NCI-H1417 (cell line): ENCODE measurements at regions not wholly inside any gene's neighbourhood (a gene's known extent, or its start where the extent isn't known, plus 50 kb on each side); places are given as distances from the start of the nearest gene placed in this dataset.
"Not testable (repeated sequence)": the region's sequence is repeated elsewhere in the genome, so short reads cannot be mapped to it uniquely, and the experiment has no call there.

Source experiments
- DNase-seq, 3 experiments: peaks; one replicate each; lab custom pipeline; 2025; lab: John Stamatoyannopoulos, UW

DNA sequence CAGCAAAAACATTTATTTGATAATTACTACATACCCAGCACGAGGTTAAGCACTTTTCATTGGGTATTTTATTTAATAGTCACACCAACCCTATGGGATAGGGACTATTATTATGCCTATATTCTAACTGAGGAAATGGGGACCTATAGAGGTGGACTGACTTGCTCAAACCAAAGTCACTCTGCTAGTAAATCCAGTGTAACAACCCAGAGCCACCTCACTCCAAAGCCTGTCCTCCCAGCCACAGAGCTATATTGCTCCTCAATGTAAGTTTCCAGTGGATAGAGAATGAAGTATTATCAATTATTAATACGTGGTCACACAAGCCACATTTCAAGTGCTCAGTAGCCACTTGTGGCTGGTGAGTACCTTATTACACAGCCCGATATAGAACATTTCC, 97.5 kb downstream of the RGS2 start:
- no peak for DNase-seq

DNA sequence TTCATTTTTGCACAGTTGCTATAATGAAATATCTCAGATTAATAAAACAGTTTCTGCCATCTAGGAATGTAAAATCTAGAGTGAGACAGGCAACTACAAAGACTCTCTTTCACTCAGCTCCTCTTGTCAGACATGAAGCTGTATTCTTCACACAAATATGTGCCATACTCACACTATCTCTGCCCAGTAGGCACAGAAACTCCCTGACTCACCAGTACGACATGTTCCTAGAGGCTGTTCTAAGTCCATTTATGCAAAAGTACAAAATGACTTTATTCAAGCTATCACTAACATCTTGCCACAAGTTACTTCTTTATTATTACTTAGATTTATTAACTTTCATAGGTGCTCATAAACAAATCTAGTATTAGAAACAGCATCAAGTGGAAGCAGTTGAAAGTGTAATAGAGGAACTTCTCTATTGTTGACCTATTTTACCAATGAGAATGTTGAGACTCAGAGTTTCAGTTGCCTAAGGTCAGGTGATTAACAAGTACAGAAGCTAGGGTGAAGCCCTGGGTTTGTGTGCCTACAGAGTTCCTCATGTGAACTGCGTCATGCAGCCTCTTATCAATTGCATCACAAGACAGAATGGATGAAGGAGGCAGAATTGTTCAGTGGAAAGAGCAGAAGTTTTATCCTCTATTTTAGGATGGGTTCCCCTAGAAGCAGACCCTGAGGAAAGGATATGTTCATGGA, 98.9 kb downstream of the RGS2 start:
- DNase-seq, result no peak

DNA sequence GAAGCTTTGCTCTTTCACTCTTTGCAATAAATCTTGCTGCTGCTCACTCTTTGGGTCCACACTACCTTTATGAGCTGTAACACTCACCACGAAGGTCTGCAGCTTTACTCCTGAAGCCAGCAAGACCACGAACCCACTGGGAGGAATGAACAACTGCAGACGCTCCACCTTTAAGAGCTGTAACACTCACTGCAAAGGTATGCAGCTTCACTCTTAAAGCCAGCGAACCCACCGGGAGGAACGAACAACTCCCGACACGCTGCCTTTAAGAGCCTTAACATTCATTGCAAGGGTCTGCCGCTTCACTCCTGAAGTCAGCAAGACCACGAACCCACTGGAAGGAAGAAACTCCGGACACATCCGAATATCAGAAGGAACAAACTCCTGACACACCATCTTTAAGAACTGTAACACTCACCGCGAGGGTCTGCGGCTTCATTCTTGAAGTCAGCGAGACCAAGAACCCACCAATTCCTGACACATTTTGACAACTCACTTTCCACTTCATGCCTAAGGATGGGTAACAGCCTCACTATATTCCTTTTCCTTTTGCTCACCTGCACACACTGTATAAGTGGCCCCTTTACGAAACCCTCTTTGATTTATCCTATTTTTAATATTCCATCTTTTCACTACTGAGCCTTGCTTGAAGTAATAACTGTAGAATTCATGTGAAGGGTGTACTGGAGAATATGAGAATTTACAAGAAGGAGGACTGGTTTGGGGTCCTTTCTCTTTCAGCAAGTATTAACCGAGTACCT, 103.2 kb downstream of the RGS2 start:
- DNase-seq, result not testable (repeated sequence)

DNA sequence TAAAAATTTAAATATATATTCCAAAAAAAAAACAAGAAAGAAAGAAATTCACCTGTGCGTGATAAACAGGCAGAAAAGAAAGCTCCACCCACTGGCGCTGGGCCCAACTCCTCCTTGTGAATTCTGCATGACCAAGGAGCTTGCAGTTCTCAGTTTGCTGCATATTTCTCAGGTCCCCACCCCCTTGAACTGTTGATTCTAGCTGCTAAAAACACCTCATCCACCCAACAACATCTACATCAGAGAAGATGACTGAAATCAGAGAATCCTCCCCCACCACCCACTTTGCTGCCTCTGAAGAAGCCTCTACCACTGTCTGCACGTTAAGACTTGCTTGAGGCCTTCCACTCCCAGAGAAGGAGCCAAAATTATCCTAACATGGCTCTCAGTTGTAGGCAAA, 104.8 kb downstream of the RGS2 start:
- no peak for DNase-seq

DNA sequence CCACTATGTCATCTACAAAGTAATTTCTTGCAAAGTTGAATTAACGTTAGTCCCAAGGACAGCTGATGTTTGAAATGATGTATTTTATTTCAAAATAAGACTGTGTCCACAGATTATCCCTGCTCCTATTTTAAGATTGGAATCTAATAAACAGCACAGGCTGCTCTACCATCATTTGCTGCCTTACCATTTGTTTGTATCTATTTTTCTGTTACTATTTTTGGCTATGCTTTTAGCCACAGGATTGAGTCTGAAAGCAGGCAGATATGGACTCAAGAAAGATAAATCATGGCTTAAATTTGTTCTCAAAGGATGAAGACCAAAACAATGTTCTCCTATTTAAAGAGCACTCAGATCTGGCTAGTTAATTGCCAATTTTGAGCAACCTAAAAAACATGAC, 105.3 kb downstream of the RGS2 start:
- DNase-seq, result no peak

DNA sequence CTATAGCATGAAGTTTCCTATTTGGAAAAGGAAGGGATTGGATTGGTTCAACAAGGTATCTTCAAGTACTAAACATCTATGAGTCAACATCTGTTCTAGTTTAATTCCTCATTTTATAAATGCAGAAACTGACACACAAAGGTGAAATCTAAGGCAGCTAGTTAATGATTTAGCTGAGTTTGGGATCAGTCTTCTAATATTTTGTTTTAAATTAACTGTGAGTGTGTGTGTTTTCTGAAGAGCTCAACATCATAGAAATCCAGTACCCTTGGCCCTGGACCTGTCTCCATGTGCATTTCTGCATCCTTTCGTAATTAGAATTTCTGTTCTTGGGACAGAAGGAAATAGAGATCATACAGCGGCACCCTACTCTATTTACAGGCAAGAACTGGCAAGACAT, 105.9 kb downstream of the RGS2 start:
- DNase-seq, result no peak

DNA sequence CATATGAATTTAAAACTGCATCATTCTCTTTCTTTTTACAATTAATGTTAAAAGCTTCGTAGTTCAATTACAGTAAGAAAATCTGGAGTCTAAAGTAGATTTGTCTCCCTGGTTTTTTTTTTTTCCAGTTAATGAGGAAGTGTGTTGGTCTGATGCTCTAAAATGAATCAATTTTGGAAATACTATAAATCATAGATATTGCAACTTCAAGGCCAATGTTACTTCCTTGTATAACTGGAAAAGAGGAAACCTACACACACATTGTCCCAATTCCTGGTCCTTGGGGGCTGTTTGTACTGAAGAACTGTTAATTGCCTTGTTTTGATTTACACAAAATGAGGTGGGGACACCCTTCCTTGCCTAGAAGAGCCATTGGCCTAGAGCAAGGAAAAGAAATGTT, 107.2 kb downstream of the RGS2 start:
- DNase-seq, result no peak

DNA sequence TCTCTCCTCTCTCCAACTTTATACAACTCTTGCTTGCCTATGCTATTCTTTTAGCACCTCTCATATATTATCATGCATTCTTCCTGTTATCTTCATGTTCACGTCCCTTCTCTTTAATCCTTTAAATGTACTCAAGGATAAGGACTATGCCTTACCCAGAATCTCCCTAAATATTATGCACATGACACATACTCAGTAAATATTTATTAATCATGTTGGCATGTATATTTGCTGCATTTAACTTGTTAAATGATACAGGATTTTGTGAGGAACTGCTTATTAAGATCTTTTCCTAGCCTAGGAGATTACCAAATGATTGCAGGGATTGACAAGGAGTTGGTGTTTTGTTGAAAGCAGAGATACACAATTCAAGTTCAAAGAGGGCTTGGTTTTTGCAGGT, 109.4 kb downstream of the RGS2 start:
- no peak for DNase-seq

DNA sequence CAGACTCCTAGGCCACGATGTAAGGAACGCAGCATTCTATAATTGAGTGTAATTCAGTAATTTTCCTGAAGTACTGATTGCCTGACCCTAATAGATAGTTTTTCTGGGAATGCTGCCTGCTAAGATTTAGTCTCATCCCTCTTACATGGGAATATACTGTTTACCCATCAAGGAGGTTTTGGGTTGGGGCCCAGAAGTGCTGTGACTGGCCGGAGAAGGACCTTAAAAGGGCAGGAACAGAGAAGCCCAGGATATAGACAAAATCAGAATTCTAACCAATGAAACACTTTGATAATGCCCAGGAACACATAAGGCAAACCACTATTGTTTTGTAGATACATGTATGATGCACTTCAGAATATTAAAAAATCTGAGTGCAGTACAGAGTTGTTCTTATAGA, 111.6 kb downstream of the RGS2 start:
- DNase-seq, result no peak

DNA sequence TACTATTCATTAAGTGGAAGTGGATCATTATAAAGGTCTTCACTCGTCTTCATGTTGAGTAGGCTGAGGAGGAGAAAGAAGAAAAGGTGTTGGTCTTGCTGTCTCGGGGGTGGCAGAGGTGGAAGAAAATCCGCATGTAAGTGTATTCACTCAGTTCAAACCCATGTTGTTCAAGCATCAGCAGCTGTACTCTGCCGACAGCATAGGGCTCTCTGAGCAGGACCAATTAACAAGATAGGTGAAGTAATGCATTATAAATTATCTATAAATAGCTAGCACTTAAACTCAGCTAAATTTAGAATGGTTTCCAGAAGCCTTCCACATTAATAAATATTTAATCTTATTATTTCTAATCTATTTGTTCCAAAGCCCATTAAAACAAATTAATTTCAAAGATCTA, 116.8 kb downstream of the RGS2 start:
- DNase-seq, result peak in 1 of 3 experiments; percentile 11

DNA sequence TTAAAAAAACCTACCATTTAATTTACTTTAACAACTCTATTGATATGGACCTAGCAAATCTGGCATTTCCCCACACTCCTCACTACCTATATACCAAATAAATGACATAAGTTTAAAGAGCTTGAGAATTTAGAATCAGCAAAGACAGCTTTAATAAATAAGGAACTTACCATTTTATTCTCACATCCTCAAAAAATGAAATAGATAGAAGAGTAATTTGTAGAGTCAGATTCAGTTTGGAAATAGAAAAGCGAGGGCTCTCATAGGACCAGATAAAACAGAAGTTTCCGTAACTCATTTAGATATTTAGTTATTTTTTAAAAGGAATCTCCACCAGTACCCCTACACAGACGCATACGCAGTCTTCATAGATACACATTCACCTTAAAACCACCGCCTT, 117.9 kb downstream of the RGS2 start:
- DNase-seq, result no peak

DNA sequence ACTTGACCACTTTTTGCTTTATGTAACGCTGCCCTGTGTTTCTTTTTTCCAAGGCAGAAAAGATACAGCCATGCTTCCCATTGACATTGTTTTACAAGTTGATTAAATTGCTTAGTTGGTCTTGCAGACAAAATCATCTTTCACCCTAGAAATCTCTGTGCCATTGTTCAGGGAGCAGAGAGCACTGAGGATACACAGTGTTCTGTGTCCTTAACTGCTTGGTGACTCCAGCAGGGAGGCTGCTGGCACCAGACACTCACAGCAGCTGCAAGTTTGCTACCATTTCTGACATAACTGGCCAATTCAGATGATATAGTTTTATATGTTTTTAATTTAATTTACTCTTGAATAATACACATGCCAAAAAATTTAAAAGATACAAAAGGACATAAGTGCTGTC, 118.7 kb downstream of the RGS2 start:
- no peak for DNase-seq

DNA sequence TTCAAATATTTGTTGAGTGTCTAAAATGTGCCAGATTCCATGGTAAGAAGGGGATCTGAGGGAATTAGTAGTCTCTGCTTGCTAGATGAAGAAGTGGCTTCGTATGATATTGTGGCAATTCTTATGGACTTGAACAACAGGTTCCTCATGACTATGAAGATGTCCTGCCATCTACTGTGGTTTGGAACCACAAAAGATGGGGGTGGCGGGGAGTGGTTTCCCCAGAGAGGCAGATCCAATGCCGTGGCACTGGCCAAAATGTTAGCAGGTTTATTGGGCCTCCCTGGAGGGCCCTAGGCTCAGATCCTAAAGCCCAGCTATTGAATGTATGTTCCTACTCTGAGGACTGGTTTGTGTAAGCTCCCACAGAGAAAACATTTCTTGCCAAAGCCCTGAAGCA, 120.8 kb downstream of the RGS2 start:
- no peak for DNase-seq

DNA sequence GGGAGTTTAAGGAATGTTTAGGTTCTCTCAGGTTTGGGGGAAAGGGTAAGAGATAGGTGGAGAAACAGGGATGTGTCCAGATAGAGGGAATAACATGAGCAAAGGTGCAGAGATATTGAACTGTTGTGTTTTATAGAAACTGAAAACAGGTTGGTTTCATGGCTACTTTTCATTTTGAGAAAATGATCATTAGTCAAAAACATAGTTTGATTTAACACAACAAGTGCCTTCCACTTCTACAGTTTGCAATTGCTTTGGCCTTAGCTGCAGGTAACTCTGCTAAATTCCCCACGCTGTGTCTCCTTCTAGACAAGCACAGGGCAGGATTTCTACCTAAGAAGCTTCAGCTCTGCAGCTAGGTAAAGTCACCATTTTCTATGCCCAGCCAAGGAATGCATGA, 124.9 kb downstream of the RGS2 start:
- DNase-seq, result no peak

DNA sequence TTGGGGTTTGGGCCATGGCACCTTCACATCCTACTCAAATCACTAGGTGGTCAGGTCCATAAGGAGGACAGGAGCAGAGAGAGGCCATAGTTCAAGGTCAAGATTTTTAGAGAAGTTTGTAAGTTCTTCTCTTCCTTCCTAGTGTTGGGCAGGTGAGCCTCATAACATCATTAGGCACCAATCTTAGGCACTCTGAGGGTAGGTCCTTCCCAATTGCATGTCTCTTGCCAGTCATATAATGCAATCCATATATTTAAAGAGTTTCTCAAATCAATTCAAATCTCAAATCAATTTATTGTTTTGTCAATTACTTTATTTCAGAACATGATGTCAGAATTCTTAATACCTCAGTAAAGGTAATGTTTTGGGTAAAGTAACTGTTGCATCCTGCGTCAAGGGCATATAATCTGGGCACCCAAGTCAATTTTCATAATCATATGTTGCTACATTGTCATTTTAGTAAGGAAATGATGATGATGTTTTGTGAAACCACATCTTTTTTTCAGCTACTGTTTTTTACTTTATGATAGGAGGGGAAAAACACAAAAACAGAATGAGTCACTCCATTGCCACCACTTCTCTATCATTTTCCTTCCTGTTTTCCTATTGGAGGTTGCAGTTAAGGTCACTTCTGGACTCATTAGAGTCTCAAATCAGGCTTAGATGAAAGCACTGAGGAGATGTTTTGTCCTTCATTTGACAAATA, 122.7 kb downstream of the UCHL5 start:
- no peak for DNase-seq

DNA sequence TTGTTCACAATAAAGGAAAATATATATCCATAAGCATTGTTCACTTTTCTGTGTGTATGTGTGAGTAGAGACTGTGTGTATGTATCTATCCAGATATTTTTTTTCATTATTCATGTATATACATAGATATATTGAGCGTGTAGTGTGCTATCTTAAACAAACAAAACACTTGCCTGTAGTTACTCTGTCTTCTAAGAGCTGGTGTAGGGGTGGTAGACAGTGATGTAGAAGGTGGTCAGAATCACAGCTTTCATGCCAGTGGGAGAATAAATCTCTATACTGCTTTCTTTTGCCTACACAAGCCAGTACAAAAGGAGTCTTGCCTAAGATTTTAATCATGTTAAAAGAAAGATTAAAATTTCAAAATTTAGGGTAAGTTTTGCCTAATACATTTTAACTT, 122.0 kb downstream of the UCHL5 start:
- DNase-seq, result no peak

DNA sequence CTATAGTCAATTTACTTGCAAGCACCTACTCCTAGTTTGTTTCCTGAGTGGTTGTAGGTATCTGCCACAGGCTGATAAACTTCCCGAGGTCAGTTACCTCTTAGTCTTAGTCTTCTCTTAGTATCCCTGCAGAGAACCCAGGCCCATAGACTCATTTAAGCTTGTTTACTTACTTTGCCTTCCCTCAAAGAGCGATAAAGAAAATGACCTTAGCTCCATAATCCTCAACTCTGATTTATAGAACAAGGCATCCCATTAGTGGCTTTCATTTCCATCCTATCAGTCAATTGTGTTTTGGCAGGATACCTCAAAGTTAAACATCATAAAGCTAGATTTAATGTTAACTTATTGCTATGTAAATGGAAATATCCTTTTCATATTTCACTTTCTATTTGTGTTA, 119.7 kb downstream of the UCHL5 start:
- peak in 1 of 3 experiments; percentile 34 for DNase-seq

DNA sequence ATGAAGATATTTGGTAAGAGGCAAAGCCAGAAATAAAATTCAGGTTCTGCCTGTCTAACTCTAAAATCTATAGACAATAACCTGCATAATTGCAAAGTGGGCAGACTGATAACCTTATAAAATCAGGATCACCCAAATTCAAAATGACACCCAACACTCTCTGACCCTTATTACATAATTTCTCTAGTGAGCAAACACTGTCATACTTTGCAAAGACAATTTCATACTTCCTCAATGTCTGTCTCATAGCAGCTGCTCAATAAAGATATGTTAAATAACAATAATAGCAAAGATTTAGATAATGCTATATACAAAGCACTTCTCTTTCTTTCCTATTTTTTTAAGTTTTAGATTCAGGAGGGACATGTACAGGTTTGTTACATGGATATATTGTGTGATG, 118.5 kb downstream of the UCHL5 start:
- no peak for DNase-seq

DNA sequence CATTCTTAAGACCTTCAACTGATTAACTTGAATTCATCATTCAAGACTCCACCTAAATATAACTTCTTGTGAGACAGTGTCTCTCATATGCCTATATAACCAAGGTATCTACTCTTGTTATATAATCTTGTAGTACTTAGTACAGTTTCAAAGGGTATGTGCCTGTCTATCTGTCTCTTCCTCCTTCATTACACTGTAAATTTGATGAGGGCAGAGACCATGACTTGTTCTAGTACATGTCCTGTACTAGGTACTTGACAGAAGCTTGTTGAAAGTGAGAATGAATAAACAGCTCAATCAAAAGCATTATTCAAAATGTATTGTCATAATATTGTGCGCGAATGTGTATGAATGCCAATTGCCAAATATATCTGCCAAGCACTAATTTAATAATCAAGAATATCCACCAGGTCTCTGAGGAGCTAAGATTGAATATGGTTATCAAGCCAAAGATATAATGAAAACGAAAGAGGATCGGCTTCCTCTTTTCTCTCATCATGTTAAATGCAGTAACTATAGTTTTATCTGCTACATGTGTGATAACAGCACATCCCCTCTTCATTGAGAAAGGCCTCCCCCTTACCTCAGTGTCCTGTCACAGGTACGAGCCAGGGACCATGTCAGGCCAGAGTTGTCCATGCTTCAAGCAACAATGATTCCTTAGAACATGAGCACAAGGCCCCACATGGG, 117.3 kb downstream of the UCHL5 start:
- no peak for DNase-seq

DNA sequence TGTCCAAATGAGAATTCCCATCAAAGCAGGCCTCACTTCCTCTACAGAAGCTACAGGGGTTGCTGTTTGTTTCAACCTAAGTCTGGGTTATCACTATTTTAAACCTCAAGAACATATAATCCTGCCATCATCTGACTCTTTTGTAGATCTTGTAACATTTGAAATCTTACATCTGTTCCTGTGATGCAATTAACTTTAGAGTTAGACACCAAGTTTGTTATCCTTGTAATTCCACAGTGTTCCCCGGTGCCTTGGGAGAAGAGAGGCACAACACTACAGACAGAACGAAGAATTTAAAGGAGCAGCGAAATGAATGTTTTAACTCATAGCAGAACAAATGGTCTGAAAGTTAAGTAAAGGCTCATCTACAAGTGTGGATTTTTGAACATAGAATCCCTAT, 116.1 kb downstream of the UCHL5 start:
- DNase-seq, result no peak

DNA sequence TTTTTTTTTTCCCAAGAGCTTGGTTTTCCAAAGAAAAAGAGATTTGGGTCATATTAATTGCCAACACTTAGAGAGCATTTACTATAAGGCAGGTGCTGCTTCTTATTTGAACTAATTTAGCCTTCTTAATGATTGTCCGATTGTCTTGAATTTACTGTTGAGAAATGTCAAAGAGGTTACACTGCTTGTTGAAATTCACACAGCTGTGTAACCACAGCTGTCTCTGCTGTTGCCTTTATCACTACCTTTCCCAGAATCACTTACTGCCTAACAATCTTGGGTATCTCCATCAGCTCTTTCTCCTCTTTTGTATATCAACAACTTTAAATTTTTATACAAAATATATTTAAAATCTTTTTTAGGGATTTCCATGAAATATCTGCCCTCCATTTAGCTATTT, 115.6 kb downstream of the UCHL5 start:
- no peak for DNase-seq

DNA sequence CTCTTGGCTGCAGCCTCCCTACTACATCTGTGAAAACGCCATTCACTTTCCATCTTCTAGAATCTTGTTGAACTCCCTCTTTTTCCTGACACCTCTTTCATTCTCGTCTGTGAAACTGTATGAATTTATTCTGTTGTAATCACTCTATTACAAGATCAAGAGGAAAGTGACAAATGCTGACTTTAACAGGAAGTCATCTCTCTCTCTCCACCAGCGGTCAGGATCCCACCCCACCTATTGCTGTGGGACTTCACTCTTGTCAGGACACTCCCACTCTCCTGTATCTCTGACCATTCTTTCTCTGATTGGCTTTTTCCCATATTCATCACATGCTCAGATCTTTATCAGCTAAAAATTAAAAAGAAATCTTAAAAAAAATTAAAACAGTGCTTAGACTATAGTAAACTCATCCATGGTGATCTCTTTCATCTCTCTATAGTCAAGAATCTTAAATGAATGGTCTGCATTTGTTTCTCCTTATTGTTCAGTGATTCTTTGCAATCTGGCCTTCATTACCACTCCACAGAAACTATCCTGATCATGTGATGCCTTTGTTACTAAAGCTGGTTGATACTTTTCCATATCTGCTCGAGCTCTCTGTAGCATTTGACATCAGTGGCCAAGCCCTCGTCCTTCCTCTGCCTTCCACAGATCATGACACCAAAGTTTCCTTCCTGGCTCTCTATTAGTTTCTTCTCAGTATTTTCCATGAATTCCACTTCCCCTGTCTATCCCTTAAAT, 113.6 kb downstream of the UCHL5 start:
- no peak for DNase-seq
